Left forelimb (tissue), 1 donor: ENCODE measurements at regions not wholly inside any gene's neighbourhood (a gene's known extent, or its start where the extent isn't known, plus 50 kb on each side); places are given as distances from the start of the nearest gene placed in this dataset.
"Not testable (repeated sequence)": the region's sequence is repeated elsewhere in the genome, so short reads cannot be mapped to it uniquely, and the experiment has no call there.

Experiments used
- DNase-seq: peaks from one replicate; pipeline ENCODE4 v3.0.0-alpha.2; 2018; ENCODE audit warnings: low spot score

DNA sequence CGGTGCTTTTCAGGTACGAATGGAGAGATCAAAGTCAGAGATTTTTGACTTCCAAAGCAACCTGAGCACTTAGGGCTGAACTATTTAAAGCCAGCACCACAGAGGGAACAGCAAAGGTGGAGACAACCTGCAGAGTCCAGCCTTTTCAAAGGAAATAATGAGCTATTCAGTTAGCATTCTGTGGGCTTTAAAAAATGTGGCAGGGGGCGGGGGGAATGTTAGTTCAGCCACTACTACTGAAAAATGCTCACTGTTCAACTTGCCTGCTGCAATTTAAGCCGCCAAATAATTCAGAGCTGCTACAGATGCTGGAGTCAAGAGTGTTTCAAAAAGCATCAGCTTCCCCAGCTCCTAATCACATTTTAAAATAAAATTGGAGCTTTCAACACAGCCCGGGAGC lies 473.3 kb upstream of the PLXNA2 start:
- no peak for DNase-seq

DNA sequence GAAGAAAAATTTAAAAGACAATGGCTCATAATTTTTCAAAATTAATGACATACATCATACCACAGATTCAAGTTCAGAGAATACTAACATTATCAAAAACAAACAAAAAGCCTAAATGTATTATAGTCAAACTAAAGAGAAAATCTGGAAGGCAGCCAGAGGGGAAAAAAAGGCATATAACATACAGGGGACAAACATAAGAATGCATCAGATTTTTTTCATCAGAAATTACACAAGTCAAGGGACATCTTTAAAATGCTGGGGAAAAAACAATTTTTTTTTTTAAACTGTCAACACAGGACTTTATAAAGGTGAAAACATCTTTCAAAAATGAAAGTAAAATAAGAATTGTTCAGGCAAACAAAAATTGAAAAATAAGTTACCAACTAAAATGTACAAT lies 478.4 kb upstream of the PLXNA2 start:
- DNase-seq = no peak

DNA sequence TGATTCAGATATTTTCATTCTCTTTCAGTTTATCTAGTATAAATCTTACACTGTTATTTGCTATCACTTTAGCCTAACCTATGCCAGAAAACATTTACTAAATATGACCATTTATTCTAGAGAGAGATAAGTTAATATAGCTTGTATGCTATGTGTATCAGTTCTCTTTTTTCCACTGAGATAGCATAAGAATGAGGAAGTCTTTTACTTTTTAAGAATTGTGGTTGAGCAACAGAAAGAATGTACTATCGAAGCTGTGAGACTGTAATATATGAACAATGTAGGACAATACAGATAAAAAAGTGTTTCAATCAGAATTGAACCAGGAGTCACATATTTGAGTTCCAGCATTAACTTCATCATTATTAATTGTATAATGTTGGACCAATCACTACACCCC lies 479.9 kb upstream of the PLXNA2 start:
- no peak for DNase-seq

DNA sequence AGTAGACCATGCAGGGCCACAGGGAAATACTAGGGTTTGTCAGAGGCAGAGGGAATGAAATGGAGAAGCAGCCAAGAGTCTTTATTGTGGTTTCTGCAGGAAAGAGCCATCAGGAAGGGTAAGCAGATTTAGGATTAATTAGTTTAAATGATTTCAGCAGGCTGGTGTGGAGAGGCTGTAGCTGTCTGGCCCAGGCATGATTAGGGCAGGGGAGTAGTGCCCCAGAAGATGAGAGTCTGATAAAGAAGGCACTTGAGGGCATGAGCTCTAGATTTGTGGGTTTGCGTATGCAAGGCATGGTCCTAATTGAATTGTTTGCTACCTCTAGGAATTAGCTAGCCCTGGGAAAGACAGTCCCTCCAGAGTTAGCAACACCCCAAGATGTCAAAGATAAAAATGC lies 484.6 kb upstream of the PLXNA2 start:
- no peak for DNase-seq

GRCh38 chr1:208731981-208732821 lies 488.0 kb upstream of the PLXNA2 start:
- DNase-seq = no peak

DNA sequence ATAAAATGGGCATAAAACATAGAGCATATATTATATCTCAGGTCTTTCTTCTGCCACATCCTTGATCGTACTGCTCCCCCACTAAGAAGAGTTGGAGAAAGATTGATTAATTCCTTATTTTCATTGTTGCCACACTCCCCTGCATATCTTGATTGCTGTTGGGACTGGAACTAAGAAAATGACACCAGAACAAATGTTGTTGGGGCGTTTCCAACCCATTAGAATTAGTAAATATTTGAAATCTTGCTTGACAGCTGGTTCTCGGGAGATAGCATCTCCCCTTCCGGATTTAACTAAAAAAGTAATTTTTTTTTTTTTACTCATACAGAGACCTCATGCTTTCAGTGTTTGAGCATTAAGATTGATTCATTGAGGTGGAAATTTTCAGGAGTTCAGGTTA lies 493.0 kb upstream of the PLXNA2 start:
- DNase-seq = no peak

- DNase-seq = no peak
These were observed 493.7 kb upstream of the PLXNA2 start for GRCh38 chr1:208737922-208738321.

DNA sequence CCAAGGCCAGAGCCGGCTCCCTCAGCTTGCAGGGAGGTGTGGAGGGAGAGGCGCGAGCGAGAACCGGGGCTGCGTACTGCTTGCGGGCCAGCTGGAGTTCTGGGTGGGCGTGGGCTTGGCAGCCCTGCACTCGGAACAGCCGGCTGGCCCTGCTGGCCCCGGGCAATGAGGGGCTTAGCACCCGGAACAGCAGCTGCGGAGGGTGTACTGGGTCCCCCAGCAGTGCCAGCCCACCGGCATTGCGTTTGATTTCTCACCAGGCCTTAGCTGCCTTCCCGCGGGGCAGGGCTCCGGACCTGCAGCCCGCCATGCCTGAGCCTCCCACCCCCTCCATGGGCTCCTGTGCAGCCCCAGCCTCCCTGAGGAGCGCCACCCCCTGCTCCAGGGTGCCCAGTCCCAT lies 495.5 kb upstream of the PLXNA2 start:
- DNase-seq = not testable (repeated sequence)

DNA sequence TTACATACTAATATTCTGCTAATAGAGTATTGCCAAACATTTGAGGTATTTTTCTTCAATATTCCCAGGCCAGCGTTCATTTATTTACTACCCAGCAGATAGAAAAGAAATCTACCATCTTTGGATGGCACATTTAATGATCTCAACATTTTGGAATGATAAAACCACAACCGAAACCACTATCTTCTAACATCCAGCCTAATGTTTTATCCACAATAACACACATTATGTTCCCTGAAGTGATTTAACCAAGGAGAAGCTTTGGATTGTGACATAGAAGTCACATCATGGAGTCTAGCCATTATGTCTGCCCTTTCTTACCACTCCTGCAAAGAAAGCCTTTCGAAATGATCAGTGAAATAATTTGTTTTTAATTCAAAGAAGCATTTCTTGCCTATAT lies 497.1 kb upstream of the PLXNA2 start:
- DNase-seq = no peak

- DNase-seq = no peak
These were observed 499.2 kb upstream of the PLXNA2 start for GRCh38 chr1:208743361-208743760.

- no peak for DNase-seq
These were observed 503.8 kb upstream of the PLXNA2 start for GRCh38 chr1:208747979-208748378.

- DNase-seq = no peak
These were observed 504.4 kb upstream of the PLXNA2 start for GRCh38 chr1:208748387-208749165.

DNA sequence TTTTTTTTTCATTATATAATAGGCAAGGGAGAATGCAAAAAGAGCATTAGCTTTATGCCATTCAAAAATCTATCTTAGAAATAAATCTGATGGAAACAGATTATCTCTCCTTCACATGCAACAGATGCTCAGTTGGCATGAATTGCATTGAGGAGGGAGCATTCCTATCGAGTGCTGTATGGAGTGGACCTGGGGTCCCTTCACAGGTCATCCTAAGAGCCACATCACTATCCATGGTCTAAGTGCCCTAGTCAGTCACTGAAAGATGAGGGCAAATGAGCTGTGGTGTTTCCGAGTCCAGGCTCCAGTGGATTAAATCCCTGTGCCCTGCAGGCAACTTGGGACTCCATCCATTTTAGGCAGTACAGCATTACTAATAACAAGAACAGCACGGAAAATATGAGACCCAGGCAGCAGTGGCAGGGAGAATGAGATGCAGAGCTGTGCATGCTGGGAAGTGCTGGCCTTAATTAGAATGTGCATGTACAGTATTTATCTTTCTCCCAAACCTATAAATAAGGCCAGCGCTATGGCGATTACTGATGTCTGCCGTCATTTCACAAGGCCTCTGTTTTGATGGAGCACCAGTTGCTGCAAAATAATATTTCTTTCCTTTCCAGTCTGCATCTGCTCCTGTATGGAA lies 512.3 kb upstream of the PLXNA2 start:
- no peak for DNase-seq

GRCh38 chr1:208757846-208758245 lies 513.7 kb upstream of the PLXNA2 start:
- no peak for DNase-seq

- DNase-seq = no peak
These were observed 515.1 kb upstream of the PLXNA2 start for GRCh38 chr1:208759255-208759654.

DNA sequence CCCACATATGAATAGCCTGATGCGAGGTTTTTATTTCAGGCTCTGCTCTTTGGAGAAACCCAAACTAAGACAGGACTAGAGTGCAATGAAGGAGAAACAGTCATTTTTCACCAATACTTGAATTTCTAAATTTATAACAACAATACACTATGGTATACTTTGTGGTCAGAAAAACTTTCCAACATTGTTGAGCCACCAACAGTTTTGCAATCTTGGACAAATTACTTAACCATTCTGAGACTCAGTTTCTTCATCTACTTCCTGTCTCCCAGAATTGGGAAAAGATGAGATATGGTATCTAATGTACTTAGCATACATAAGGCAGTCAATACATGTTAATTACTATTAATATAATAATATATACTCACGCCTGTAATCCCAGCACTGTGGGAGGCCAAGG lies 519.8 kb upstream of the PLXNA2 start:
- no peak for DNase-seq

DNA sequence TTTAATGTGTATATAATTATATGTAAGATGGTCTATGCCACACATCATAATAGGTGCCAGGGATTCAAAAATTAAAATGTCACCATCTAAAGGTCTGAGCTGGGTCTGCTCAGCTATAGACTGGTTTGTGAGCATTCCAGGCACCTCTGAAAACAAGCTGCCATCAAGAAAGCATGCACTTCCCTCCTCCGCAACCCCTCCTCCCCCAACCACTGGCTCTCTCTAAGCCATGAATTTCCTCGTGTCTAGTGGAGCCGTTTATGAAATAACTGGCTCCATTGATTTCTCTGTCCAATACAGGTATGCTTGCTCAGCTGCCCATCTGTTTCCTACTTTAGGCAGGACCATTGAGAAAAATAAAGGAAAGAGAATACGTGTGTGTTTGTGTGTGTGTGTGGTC lies 522.6 kb upstream of the PLXNA2 start:
- DNase-seq = no peak

DNA sequence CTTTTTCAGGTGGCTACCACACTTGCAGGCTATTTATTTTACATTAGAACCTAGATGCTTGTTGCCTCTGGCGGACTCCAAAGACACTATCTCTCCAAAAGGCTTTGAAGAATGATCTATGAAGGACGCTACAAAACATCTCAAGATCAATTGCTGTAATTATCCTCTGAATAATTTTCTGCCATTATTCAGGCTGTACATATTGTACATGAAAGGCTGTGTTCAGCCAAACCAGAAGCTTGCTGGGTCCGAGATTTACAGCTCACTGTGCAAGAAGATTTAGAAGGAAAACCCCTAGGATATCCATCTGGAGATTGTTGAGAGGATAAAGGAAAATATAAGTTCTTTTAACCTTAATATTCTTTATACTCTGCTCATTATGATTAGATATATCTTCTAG lies 523.6 kb upstream of the PLXNA2 start:
- no peak for DNase-seq

DNA sequence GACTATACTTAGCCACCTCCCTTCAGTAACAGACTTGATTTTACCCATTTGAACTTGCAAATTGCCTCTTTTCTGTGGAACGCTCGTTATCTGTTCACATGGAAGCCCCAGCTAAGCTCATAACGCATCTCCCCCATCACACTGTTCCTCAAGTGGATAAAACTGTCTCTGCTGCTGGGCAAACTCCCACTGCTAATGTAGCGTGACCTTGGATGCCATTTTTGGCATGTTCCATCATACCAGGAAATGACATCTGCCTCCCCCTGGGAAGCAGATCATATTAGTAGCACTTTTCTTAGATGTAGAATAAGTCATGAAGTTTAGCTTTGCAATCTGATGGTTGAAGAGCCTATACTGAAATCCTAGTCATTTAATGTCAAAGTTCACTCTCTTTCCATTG lies 528.7 kb upstream of the PLXNA2 start:
- no peak for DNase-seq

GRCh38 chr1:208775841-208776240 lies 531.7 kb upstream of the PLXNA2 start:
- no peak for DNase-seq

DNA sequence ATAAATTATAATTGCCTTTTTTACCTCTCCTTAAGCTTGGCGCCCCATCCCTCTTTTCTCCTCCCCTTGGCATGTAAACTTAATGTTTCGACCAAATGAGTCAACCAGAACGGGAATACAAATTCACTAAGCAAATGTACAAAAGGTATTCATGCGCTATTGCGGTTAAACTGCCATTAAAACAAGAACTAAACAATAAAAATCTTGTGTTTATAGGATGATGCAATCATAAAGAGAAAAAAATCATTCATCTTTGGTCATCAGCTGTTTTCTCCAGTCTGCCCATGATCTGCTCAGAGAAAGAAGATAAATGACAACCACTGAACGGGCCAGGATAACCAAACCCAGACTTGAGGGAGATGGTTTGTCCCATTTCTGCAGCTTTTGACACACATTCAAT lies 534.2 kb upstream of the PLXNA2 start:
- no peak for DNase-seq

- no peak for DNase-seq
These were observed 537.3 kb upstream of the PLXNA2 start for GRCh38 chr1:208781391-208782045.
